Caco-2 (cell line): ENCODE measurements at regions not wholly inside any gene's neighbourhood (a gene's known extent, or its start where the extent isn't known, plus 50 kb on each side); places are given as distances from the start of the nearest gene placed in this dataset.

Source experiments
- BruUV-seq: library from RNA; stranded (reverse); fragments of 400-500 nt; replicated peaks from 2 replicates; lab custom pipeline; 2021; lab: Mats Ljungman, UMichigan
- CTCF ChIA-PET: fragments of 300-600 bp; sonication (Branson Sonifier 250); formaldehyde crosslinking; loops from one replicate; lab custom pipeline; 2022; ENCODE audit warnings: antibody characterized with exemption; lab: Charles Lee
- POLR2A ChIA-PET: fragments of 300-600 bp; sonication (Branson Sonifier 250); formaldehyde crosslinking; loops from one replicate; lab custom pipeline; 2022; ENCODE audit warnings: antibody characterized with exemption; lab: Charles Lee
- DNase-seq, 2 experiments: peaks; one replicate each; pipeline versions ENCODE4 v3.0.0 to v3.0.0-alpha.2; 2020 to 2022
- H3K27me3 ChIP-seq: replicated peaks from 2 replicates; pipeline ENCODE4 v1.6.0; 2011; ENCODE audit warnings: low read length; ENCODE audit not compliant: control insufficient read depth, insufficient read depth
- H3K36me3 ChIP-seq: 2 replicates; pipeline ENCODE4 v1.5.1; 2011; ENCODE audit warnings: low read length; ENCODE audit not compliant: control insufficient read depth, insufficient read depth
- H3K4me1 ChIP-seq: fragments of 250-450 bp; sonication (Bioruptor Pico); 2 replicates; pipeline ENCODE4 v1.5.1; 2020; ENCODE audit warnings: mild to moderate bottlenecking
- H3K4me3 ChIP-seq: 2 replicates; pipeline ENCODE4 v1.5.1; 2011; ENCODE audit warnings: low read depth, mild to moderate bottlenecking, control low read depth, low read length
- H3K9me3 ChIP-seq: fragments of 250-450 bp; sonication (Bioruptor Pico); 2 replicates; pipeline ENCODE4 v1.5.1; 2020; ENCODE audit warnings: mild to moderate bottlenecking, moderate library complexity
- H3K27ac Mint-ChIP-seq: one replicate; pipeline ENCODE4 v1.8.0; 2022; ENCODE audit warnings: mixed read lengths; ENCODE audit not compliant: unreplicated experiment
- H3K27me3 Mint-ChIP-seq: one replicate; pipeline ENCODE4 v1.8.0; 2022; ENCODE audit warnings: mixed read lengths; ENCODE audit not compliant: insufficient read depth, unreplicated experiment
- H3K36me3 Mint-ChIP-seq: one replicate; pipeline ENCODE4 v1.8.0; 2022; ENCODE audit warnings: mild to moderate bottlenecking, mixed read lengths; ENCODE audit not compliant: insufficient read depth, unreplicated experiment
- H3K4me1 Mint-ChIP-seq: one replicate; pipeline ENCODE4 v1.8.0; 2022; ENCODE audit warnings: low read depth, mixed read lengths; ENCODE audit not compliant: unreplicated experiment
- H3K4me3 Mint-ChIP-seq: one replicate; pipeline ENCODE4 v1.8.0; 2022; ENCODE audit warnings: mild to moderate bottlenecking, moderate library complexity, mixed read lengths; ENCODE audit not compliant: unreplicated experiment
- H3K9me3 Mint-ChIP-seq: one replicate; pipeline ENCODE4 v1.8.0; 2022; ENCODE audit warnings: mixed read lengths; ENCODE audit not compliant: unreplicated experiment
- intact Hi-C: fragments of 100-400 bp; cut with micrococcal nuclease; formaldehyde crosslinking; loops from one replicate; pipeline ENCODE4 v1.10.0; 2022; ENCODE audit not compliant: unreplicated experiment
- TF ChIP-seq, protein P1 (sequence below), 2 experiments: fragments of 200-600 bp in 1 of 2; IDR thresholded peaks; 1 replicate in 1 of 2; 2 replicates in 1 of 2; pipeline versions ENCODE4 v1.5.1 to v1.8.0; 2011 to 2022; ENCODE audit warnings: antibody characterized with exemption in 1 of 2, control low read depth in 1 of 2, inconsistent platforms in 1 of 2, low read depth in 1 of 2, low read length in 1 of 2, mild to moderate bottlenecking in 1 of 2, moderate library complexity in 1 of 2; ENCODE audit not compliant: insufficient read depth in 1 of 2, severe bottlenecking in 1 of 2, unreplicated experiment in 1 of 2

DNA sequence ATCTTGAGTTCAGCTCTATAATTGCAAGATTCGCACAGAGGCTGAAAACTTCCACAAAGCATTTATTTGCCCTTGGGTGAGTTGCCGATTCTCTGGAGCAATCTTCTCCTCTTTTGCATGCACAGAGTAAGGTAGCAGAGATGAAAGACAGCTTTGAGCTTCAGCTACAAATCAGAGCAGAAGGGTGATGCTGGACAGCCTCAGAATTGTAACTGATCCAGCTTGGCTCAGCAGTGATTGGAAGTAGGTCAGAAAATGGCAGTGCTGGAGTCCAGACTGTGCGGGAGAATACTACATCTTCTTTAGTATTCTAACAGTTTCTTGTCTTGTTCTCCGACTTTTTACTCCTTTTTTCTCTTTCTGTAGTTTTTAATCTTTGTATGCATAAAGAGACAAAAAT, 55.4 kb upstream of the CDC14C start:
- intact Hi-C loops, result no loop called here
- H3K27me3 Mint-ChIP-seq, result peaks cover 6% of the 10 kb centered on the region
- Histone ChIP-seq H3K4me3 (no peak overlapping the region), H3K36me3 (no peaks in the 10 kb centered on the region), H3K9me3 (no peaks in the 10 kb centered on the region), H3K27me3 (no peaks in the 10 kb centered on the region), H3K4me1 (no peaks in the 10 kb centered on the region)
- no TSS peak for BruUV-seq
- ChIA-PET CTCF (no interaction called here), POLR2A (interaction anchor here (0.6 kb wide), 1 partner anchor 10 kb away, joined by 3 read pairs; no protein-coding TSS in a partner anchor)
- no peak overlapping the region for H3K27ac Mint-ChIP-seq
- H3K4me1 Mint-ChIP-seq, result peaks cover 6% of the 10 kb centered on the region
- peaks cover 6% of the 10 kb centered on the region for H3K36me3 Mint-ChIP-seq
- no peak for DNase-seq
- peaks cover 12% of the 10 kb centered on the region for H3K9me3 Mint-ChIP-seq
- TF ChIP-seq, protein P1, sequence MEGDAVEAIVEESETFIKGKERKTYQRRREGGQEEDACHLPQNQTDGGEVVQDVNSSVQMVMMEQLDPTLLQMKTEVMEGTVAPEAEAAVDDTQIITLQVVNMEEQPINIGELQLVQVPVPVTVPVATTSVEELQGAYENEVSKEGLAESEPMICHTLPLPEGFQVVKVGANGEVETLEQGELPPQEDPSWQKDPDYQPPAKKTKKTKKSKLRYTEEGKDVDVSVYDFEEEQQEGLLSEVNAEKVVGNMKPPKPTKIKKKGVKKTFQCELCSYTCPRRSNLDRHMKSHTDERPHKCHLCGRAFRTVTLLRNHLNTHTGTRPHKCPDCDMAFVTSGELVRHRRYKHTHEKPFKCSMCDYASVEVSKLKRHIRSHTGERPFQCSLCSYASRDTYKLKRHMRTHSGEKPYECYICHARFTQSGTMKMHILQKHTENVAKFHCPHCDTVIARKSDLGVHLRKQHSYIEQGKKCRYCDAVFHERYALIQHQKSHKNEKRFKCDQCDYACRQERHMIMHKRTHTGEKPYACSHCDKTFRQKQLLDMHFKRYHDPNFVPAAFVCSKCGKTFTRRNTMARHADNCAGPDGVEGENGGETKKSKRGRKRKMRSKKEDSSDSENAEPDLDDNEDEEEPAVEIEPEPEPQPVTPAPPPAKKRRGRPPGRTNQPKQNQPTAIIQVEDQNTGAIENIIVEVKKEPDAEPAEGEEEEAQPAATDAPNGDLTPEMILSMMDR (IDR thresholded peaks at IDR 0.05; ENCODE audit: insufficient read depth in 1 of 2, low read depth in 1 of 2, low read length in 1 of 2, severe bottlenecking in 1 of 2, unreplicated experiment in 1 of 2), result no peak
- no peak overlapping the region for H3K4me3 Mint-ChIP-seq

DNA sequence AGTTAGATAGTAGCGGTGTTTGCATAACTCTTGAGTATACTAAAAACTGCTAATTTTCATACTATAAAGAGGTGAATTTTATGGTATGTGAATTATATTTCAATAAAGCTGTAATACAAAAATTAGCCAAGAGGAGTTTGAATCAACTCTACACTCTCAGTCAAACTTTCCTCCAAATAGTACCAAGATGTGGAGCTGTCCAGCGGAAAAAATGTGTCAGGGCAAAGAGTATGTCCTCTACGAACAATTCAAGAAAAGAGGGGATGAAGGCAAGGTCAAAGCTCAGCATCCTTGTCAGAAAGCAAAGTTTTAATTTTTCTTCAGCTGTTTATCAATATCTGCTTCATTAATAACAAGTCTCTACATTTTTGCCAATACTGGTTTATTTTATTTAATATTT, 51.8 kb upstream of the CDC14C start:
- CTCF ChIA-PET, result no interaction called here
- no peak for DNase-seq
- no TSS peak for BruUV-seq
- intact Hi-C loops, result no loop called here
- no peak overlapping the region for H3K27ac Mint-ChIP-seq
- POLR2A ChIA-PET, result no interaction called here
- H3K36me3 ChIP-seq, result no peaks in the 10 kb centered on the region
- H3K4me3 ChIP-seq, result no peak overlapping the region
- H3K9me3 ChIP-seq, result no peaks in the 10 kb centered on the region
- H3K36me3 Mint-ChIP-seq, result no peaks in the 10 kb centered on the region
- TF ChIP-seq, protein P1 (IDR thresholded peaks at IDR 0.05; ENCODE audit: insufficient read depth in 1 of 2, low read depth in 1 of 2, low read length in 1 of 2, severe bottlenecking in 1 of 2, unreplicated experiment in 1 of 2), result no peak
- no peaks in the 10 kb centered on the region for H3K4me1 Mint-ChIP-seq
- H3K4me1 ChIP-seq, result no peaks in the 10 kb centered on the region
- no peaks in the 10 kb centered on the region for H3K27me3 ChIP-seq
- peaks cover 6% of the 10 kb centered on the region for H3K27me3 Mint-ChIP-seq
- H3K9me3 Mint-ChIP-seq, result no peaks in the 10 kb centered on the region
- no peak overlapping the region for H3K4me3 Mint-ChIP-seq
